Liver (tissue), 8 donors: ENCODE measurements at regions not wholly inside any gene's neighbourhood (a gene's known extent, or its start where the extent isn't known, plus 50 kb on each side); places are given as distances from the start of the nearest gene placed in this dataset.

ENCODE experiments used
- DNase-seq: peaks from one replicate; pipeline ENCODE4 v3.0.0-alpha.2; 2017; ENCODE audit warnings: low spot score
- H3K27ac ChIP-seq, 2 donors: one replicate each; pipeline ENCODE4 v1.7.0; 2013; ENCODE audit warnings: inconsistent platforms in 2 of 2, low read length in 2 of 2, control low read depth in 1 of 2, low read depth in 1 of 2, mild to moderate bottlenecking in 1 of 2
- H3K27me3 ChIP-seq, 4 donors: one replicate each; pipeline versions ENCODE4 v1.6.1 to v1.7.0; 2013; ENCODE audit warnings: low read length in 3 of 4, inconsistent platforms in 1 of 4, mild to moderate bottlenecking in 1 of 4, moderate library complexity in 1 of 4; ENCODE audit not compliant: control insufficient read depth in 4 of 4, insufficient read depth in 4 of 4
- H3K36me3 ChIP-seq, 4 donors: one replicate each; pipeline versions ENCODE4 v1.6.1 to v1.7.0; 2013; ENCODE audit warnings: low read length in 3 of 4, mild to moderate bottlenecking in 3 of 4, low read depth in 1 of 4, moderate library complexity in 1 of 4; ENCODE audit not compliant: control insufficient read depth in 4 of 4, insufficient read depth in 3 of 4
- H3K4me1 ChIP-seq, 4 donors: one replicate each; pipeline versions ENCODE4 v1.6.1 to v1.7.0; 2013; ENCODE audit warnings: low read length in 3 of 4, mild to moderate bottlenecking in 3 of 4, moderate library complexity in 1 of 4; ENCODE audit not compliant: control insufficient read depth in 4 of 4, insufficient read depth in 4 of 4
- H3K4me3 ChIP-seq, 3 donors: one replicate each; pipeline versions ENCODE4 v1.6.1 to v1.7.0; 2013; ENCODE audit warnings: low read length in 3 of 3, control low read depth in 1 of 3, low read depth in 1 of 3, mild to moderate bottlenecking in 1 of 3
- H3K9ac ChIP-seq, 2 donors: one replicate each; pipeline ENCODE4 v1.7.0; 2013; ENCODE audit warnings: low read length in 2 of 2, mild to moderate bottlenecking in 2 of 2, moderate library complexity in 2 of 2, control low read depth in 1 of 2, low read depth in 1 of 2
- H3K9me3 ChIP-seq, 4 donors: one replicate each; pipeline versions ENCODE4 v1.6.1 to v1.7.0; 2013; ENCODE audit warnings: low read length in 3 of 4; ENCODE audit not compliant: control insufficient read depth in 4 of 4
- CTCF ChIP-seq: fragments of 150-350 bp; IDR thresholded peaks from 2 replicates; pipeline ENCODE4 v1.5.1; 2017; ENCODE audit warnings: improper control_type of control experiment, low read depth, low read length; ENCODE audit not compliant: missing input control
- RAD21 ChIP-seq, 2 donors: IDR thresholded peaks; 2 replicates each; pipeline ENCODE4 v1.6.1; 2016; ENCODE audit warnings: antibody characterized with exemption in 2 of 2, mild to moderate bottlenecking in 2 of 2
- REST ChIP-seq: IDR thresholded peaks from 2 replicates; pipeline ENCODE4 v1.6.1; 2016; ENCODE audit warnings: antibody characterized with exemption, mild to moderate bottlenecking
- YY1 ChIP-seq: IDR thresholded peaks from 2 replicates; pipeline ENCODE4 v1.6.1; 2016; ENCODE audit warnings: antibody characterized with exemption, mild to moderate bottlenecking
- ZBTB33 ChIP-seq: IDR thresholded peaks from 2 replicates; pipeline ENCODE4 v1.6.1; 2016; ENCODE audit warnings: antibody characterized with exemption
- WGBS: extraction: QIAGEN DNeasy Blood & Tissue Kit; methylation state at CpG from one replicate; pipeline ENCODE4 v1.1.7; 2013; 5-methylcytosine and 5-hydroxymethylcytosine counted together
- donor health status: healthy.
- donor health status: healthy.
- donor health status: healthy.
- donor health status: healthy.
- donor health status: healthy.

GRCh38 chr13:87274209-87274819, 396.9 kb upstream of the SLITRK5 start:
- DNase-seq: peak; percentile 42

More at GRCh38 chr13:87274209-87274819, 396.9 kb upstream of the SLITRK5 start:
- no peaks in the 10 kb centered on the region for H3K36me3 ChIP-seq
- H3K27ac ChIP-seq: no peak overlapping the region
- H3K27me3 ChIP-seq: no peaks in the 10 kb centered on the region
- no peak overlapping the region for H3K4me3 ChIP-seq
- TF ChIP-seq ZBTB33 (no peak), REST (no peak), CTCF (peak; percentile 68), YY1 (no peak), RAD21 (IDR thresholded peaks at IDR 0.05) (peak; percentile 84 to 87)
- no peaks in the 10 kb centered on the region for H3K4me1 ChIP-seq
- no peak overlapping the region for H3K9ac ChIP-seq
- no peaks in the 10 kb centered on the region for H3K9me3 ChIP-seq
- WGBS: 2% methylated on average over 1 of the region's 1 CpG
